ENCODE measurements at regions not wholly inside any gene's neighbourhood (a gene's known extent, or its start where the extent isn't known, plus 50 kb on each side); places are given as distances from the start of the nearest gene placed in this dataset.

DNA sequence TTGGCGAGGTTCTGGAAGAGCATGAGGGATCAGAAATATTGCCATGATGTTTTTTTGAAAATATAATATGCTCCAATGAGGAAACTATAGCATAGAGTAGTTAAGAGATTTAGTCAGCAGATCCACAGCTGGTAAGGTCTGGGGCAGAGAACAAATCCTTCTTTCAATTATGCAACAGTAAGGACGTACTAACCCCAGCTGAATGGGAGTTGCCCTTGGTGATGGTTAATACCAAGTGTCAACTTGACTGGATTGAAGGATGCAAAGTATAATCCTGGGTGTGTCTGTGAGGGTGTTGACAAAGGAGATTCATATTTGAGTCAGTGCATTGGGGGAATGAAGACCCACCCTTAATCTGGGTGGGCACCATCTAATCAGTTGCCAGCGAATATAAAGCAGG lies 745.5 kb upstream of the NRSN1 start:
- no peak for DNase-seq (ENCODE audit: low spot score)
- CTCF ChIA-PET, result no interaction called here
- Mint-ChIP-seq H3K9me3 (peaks cover 19% of the 10 kb centered on the region), H3K27ac (no peak overlapping the region), H3K27me3 (ENCODE audit: low read depth) (no peaks in the 10 kb centered on the region), H3K4me3 (no peak overlapping the region), H3K36me3 (no peaks in the 10 kb centered on the region), H3K4me1 (no peaks in the 10 kb centered on the region)
- no peak for ATAC-seq
- POLR2A ChIA-PET, result no interaction called here
- TF ChIP-seq ZBTB21 (CRISPR knock-in tag; IDR thresholded peaks at IDR 0.05; ENCODE audit: borderline replicate concordance), result no peak
- no peak for TF ChIP-seq STAT6 (CRISPR knock-in tag; conservative IDR thresholded peaks at IDR 0.05; ENCODE audit: low read depth)
- no peak for TF ChIP-seq E2F1 (CRISPR knock-in tag; IDR thresholded peaks at IDR 0.05)
- no peak for TF ChIP-seq KAT7 (CRISPR knock-in tag; IDR thresholded peaks at IDR 0.05; ENCODE audit: borderline replicate concordance)
- no peak for TF ChIP-seq SMAD3 (CRISPR knock-in tag; IDR thresholded peaks at IDR 0.05; ENCODE audit: borderline replicate concordance)
- no peak for TF ChIP-seq E2F5 (CRISPR knock-in tag; IDR thresholded peaks at IDR 0.05)
- no peak for TF ChIP-seq NR2C2 (CRISPR knock-in tag; IDR thresholded peaks at IDR 0.05)
- TF ChIP-seq ARID4B (CRISPR knock-in tag; IDR thresholded peaks at IDR 0.05; ENCODE audit: borderline replicate concordance), result no peak
- no peak for TF ChIP-seq CREM (CRISPR knock-in tag; IDR thresholded peaks at IDR 0.05)
- no peak for TF ChIP-seq FOXK1 (CRISPR knock-in tag; IDR thresholded peaks at IDR 0.05)
- TF ChIP-seq ZNF219 (CRISPR knock-in tag; IDR thresholded peaks at IDR 0.05; ENCODE audit: borderline replicate concordance), result no peak
- no peak for TF ChIP-seq RORB (CRISPR knock-in tag; IDR thresholded peaks at IDR 0.05)

DNA sequence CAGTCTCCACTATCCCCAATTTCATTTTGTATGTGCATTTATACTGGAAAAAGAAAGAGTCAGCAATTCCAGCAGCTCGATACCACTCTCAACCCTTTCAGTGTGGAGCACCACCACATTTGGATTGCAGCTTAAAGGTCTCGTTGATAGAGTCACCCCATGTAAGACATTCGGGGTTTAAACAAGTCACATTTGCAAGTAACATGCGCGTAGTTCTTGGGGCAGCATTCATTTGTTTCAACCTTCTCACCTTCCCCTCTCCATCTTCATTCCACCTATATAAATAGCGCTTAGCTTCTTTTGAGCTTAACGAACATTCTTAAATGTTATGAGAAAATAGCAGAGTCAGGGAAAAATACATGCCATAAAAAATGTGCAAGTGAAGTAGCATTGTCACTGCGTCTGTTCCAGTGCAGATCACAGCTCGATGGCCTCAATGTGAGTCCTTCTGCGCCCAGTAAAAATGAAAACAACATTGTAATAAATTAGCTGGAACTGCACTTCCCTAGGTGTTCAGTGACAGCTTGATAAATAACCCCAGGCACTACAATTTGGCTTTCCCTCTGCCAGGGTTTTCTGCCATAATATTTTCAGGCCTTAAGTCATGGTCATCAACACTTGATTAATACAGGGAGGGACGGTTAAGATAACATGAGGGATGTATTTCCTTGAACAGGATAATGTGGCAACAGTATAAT lies 737.8 kb upstream of the NRSN1 start:
- no peaks in the 10 kb centered on the region for H3K27me3 Mint-ChIP-seq (ENCODE audit: low read depth)
- ChIA-PET CTCF (no interaction called here), POLR2A (no interaction called here)
- no peaks in the 10 kb centered on the region for H3K36me3 Mint-ChIP-seq
- no peak for ATAC-seq
- H3K27ac Mint-ChIP-seq, result no peak overlapping the region
- H3K4me3 Mint-ChIP-seq, result no peak overlapping the region
- H3K9me3 Mint-ChIP-seq, result 0 out of 2 replicates have a peak, but pooled peaks cover 2% of the 10 kb centered on the region
- DNase-seq (ENCODE audit: low spot score), result no peak
- peaks cover 9% of the 10 kb centered on the region for H3K4me1 Mint-ChIP-seq
- TF ChIP-seq ZBTB21 (CRISPR knock-in tag; IDR thresholded peaks at IDR 0.05; ENCODE audit: borderline replicate concordance) (no peak), NR1H2 (CRISPR knock-in tag; IDR thresholded peaks at IDR 0.05) (no peak), ERG (CRISPR knock-in tag; IDR thresholded peaks at IDR 0.05) (no peak), TCF7 (CRISPR knock-in tag; IDR thresholded peaks at IDR 0.05; ENCODE audit: low read depth) (no peak), FOXJ3 (CRISPR knock-in tag; IDR thresholded peaks at IDR 0.05; ENCODE audit: borderline replicate concordance) (no peak), ZNF512 (CRISPR knock-in tag; IDR thresholded peaks at IDR 0.05; ENCODE audit: borderline replicate concordance) (no peak), ESRRA (CRISPR knock-in tag; IDR thresholded peaks at IDR 0.05; ENCODE audit: borderline replicate concordance) (no peak)
